Nephron (organoid): ENCODE measurements at regions not wholly inside any gene's neighbourhood (a gene's known extent, or its start where the extent isn't known, plus 50 kb on each side); places are given as distances from the start of the nearest gene placed in this dataset.

ENCODE experiments used
- H3K27ac Mint-ChIP-seq, 3 experiments: 2 replicates each; pipeline ENCODE4 v1.8.0; 2020; ENCODE audit warnings: mixed read lengths in 3 of 3, mild to moderate bottlenecking in 2 of 3, moderate library complexity in 1 of 3
- H3K27me3 Mint-ChIP-seq: 2 replicates; pipeline ENCODE4 v1.8.0; 2021; ENCODE audit warnings: low read depth, mild to moderate bottlenecking, moderate library complexity, mixed read lengths
- H3K36me3 Mint-ChIP-seq: 2 replicates; pipeline ENCODE4 v1.8.0; 2020; ENCODE audit warnings: low read depth, mixed read lengths
- H3K4me1 Mint-ChIP-seq: 2 replicates; pipeline ENCODE4 v1.8.0; 2020; ENCODE audit warnings: mixed read lengths
- H3K4me3 Mint-ChIP-seq, 3 experiments: 2 replicates each; pipeline ENCODE4 v1.8.0; 2020; ENCODE audit warnings: mild to moderate bottlenecking in 3 of 3, mixed read lengths in 3 of 3, moderate library complexity in 2 of 3
- H3K9me3 Mint-ChIP-seq: 2 replicates; pipeline ENCODE4 v1.8.0; 2020; ENCODE audit warnings: mixed read lengths
- TF ChIP-seq, protein P1 (sequence below), 3 experiments: fragments of 200-600 bp; sonication (generic); IDR thresholded peaks; one replicate each; pipeline ENCODE4 v1.5.0; 2021; ENCODE audit warnings: antibody characterized with exemption in 3 of 3; ENCODE audit not compliant: unreplicated experiment in 3 of 3

DNA sequence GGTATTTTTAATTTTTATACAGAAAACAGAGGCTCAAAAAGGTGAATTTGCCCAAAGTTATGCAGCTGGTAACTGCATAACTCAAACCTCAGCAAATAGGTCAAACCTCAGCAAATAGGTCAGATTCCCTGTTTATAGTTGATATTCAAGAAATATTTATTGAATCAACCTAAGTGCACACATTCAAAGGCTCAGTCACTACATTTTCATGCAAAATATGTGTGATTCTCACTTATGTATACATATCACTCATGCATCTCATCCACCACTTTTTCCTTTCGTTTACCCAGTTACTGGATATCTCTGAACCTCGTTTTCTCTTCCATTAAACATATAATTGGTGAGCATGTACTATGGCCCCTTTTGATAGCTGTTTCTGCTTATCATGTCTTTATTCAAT lies 158.3 kb upstream of the C1orf21 start:
- TF ChIP-seq, protein P1, sequence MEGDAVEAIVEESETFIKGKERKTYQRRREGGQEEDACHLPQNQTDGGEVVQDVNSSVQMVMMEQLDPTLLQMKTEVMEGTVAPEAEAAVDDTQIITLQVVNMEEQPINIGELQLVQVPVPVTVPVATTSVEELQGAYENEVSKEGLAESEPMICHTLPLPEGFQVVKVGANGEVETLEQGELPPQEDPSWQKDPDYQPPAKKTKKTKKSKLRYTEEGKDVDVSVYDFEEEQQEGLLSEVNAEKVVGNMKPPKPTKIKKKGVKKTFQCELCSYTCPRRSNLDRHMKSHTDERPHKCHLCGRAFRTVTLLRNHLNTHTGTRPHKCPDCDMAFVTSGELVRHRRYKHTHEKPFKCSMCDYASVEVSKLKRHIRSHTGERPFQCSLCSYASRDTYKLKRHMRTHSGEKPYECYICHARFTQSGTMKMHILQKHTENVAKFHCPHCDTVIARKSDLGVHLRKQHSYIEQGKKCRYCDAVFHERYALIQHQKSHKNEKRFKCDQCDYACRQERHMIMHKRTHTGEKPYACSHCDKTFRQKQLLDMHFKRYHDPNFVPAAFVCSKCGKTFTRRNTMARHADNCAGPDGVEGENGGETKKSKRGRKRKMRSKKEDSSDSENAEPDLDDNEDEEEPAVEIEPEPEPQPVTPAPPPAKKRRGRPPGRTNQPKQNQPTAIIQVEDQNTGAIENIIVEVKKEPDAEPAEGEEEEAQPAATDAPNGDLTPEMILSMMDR (IDR thresholded peaks at IDR 0.05; ENCODE audit: unreplicated experiment in 3 of 3), result no peak
- Mint-ChIP-seq H3K9me3 (peaks cover 7% of the 10 kb centered on the region), H3K27me3 (peaks cover 9% of the 10 kb centered on the region), H3K27ac (no peak overlapping the region), H3K4me1 (no peaks in the 10 kb centered on the region), H3K36me3 (no peaks in the 10 kb centered on the region), H3K4me3 (no peak overlapping the region)

DNA sequence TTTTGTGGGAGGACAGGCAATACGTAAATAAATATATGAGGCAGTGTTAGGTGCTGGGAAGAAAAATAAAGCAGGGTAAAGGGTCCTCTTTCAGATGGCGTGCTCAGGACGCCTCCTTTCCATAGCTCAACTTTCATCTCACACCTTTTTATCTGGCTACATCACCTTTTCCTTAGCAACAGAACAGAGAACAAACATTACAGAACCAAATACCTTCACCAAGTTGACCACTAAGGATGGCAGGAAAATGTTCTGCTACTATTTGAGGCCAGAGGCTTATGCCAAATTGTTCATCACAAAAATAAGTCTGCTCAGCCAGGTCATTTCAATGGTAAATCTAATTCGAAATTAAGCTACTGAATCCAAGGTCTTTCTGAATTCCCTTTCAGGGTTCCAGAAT lies 149.2 kb upstream of the C1orf21 start:
- H3K9me3 Mint-ChIP-seq, result peaks cover 7% of the 10 kb centered on the region
- no peak overlapping the region for H3K27ac Mint-ChIP-seq
- no peak overlapping the region for H3K4me3 Mint-ChIP-seq
- H3K36me3 Mint-ChIP-seq, result no peaks in the 10 kb centered on the region
- H3K4me1 Mint-ChIP-seq, result no peaks in the 10 kb centered on the region
- TF ChIP-seq, protein P1 (IDR thresholded peaks at IDR 0.05; ENCODE audit: unreplicated experiment in 3 of 3), result no peak
- peaks cover 6% of the 10 kb centered on the region for H3K27me3 Mint-ChIP-seq

DNA sequence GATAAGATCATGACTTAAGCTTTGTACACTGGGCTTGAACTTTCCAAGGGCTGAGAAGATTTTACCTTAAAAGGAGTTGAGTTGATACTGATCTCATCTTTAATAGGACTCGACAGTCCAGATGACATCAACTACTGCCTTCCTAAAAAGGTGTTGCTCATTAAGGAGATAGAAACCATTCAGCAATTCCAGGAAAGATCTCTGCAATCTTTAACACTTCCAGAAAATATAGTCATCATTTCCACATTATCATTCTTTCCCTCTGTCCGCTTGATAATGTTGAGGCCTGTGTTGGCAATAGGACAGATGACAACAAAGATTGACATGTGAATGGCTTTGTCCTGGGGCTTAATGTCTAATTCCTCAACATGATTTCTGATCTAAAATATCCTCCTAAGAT lies 145.4 kb upstream of the C1orf21 start:
- Mint-ChIP-seq H3K4me3 (no peak overlapping the region), H3K36me3 (no peaks in the 10 kb centered on the region)
- TF ChIP-seq, protein P1 (IDR thresholded peaks at IDR 0.05; ENCODE audit: unreplicated experiment in 3 of 3), result no peak

DNA sequence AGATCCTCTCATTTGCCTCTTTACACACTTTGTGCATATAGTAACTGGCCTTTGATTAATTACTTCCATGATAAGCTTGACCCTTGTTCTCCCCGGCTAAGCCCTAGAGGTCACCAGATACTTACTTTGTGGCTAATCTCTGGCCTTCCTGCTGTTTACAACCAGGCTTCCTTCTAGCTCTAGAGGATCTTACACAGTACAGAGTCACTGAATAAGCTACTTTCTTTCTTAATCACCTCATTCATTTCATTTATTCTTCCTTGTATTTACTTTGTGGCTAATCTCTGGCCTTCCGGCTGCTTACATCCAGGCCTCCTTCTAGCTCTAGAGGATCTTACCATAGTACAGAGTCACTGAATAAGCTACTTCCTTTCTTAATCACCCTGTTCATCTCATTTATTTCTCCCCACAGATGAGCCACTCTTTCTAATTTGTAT lies 144.3 kb upstream of the C1orf21 start:
- H3K27me3 Mint-ChIP-seq, result no peaks in the 10 kb centered on the region
- TF ChIP-seq, protein P1 (IDR thresholded peaks at IDR 0.05; ENCODE audit: unreplicated experiment in 3 of 3), result no peak
- H3K27ac Mint-ChIP-seq, result no peak overlapping the region
- H3K36me3 Mint-ChIP-seq, result no peaks in the 10 kb centered on the region
- no peaks in the 10 kb centered on the region for H3K9me3 Mint-ChIP-seq
- H3K4me3 Mint-ChIP-seq, result no peak overlapping the region
- H3K4me1 Mint-ChIP-seq, result no peaks in the 10 kb centered on the region

More for the DNA sequence above, 145.4 kb upstream of the C1orf21 start:
- Mint-ChIP-seq H3K27ac (no peak overlapping the region), H3K9me3 (no peaks in the 10 kb centered on the region), H3K27me3 (no peaks in the 10 kb centered on the region), H3K4me1 (no peaks in the 10 kb centered on the region)

DNA sequence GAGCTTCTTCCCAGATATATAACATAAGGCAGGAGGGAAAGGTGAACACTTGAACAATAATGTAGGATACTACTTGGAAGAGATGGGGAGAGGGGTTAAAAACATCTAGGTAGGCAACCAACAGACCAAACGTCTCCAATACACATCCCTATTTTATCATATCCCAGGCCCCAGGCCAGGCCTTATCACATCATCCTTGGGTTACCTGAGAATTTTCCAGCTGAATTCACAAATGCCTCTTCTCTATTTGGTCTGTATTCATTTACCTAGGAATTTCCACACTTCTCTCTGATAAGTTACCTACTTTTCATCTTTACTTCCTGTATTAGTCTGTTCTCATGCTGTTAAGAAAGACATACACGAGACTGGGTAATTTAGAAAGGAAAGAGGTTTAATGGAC lies 141.9 kb upstream of the C1orf21 start:
- Mint-ChIP-seq H3K27me3 (no peaks in the 10 kb centered on the region), H3K36me3 (no peaks in the 10 kb centered on the region), H3K9me3 (no peaks in the 10 kb centered on the region), H3K4me1 (no peaks in the 10 kb centered on the region), H3K4me3 (no peak overlapping the region), H3K27ac (no peak overlapping the region)
- TF ChIP-seq, protein P1 (IDR thresholded peaks at IDR 0.05; ENCODE audit: unreplicated experiment in 3 of 3), result no peak

DNA sequence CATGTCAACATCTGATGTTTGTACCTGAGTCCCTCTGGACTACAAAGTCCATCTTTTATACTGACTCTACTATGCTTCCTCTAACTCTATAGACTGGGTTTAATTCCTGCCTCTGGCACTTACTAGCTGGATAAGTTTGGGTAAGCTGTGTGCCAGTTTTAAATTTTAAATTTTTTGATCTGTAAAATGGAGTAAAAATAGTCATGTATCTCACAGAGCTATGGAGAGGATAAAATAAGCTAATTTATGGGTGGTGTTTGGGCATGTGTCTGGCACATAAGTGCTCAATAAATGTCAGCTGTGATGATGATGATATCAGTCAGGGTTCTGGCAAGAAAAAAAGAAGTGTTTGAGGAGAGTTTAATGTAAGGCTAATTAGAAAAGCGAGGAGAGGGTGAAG lies 139.2 kb upstream of the C1orf21 start:
- TF ChIP-seq, protein P1 (IDR thresholded peaks at IDR 0.05; ENCODE audit: unreplicated experiment in 3 of 3), result no peak
- Mint-ChIP-seq H3K4me3 (no peak overlapping the region), H3K4me1 (no peaks in the 10 kb centered on the region), H3K9me3 (no peaks in the 10 kb centered on the region), H3K27ac (no peak overlapping the region), H3K36me3 (no peaks in the 10 kb centered on the region), H3K27me3 (no peaks in the 10 kb centered on the region)
